H9 (cell line): ENCODE measurements at regions not wholly inside any gene's neighbourhood (a gene's known extent, or its start where the extent isn't known, plus 50 kb on each side); places are given as distances from the start of the nearest gene placed in this dataset.

Source experiments
- DNase-seq: peaks from one replicate; pipeline ENCODE4 v3.0.0-alpha.2; 2017
- H2AFZ ChIP-seq: one replicate; pipeline ENCODE4 v1.6.1; 2013; ENCODE audit warnings: mild to moderate bottlenecking, low read length, control low read depth, moderate library complexity
- H2AK5ac ChIP-seq: 2 replicates; pipeline ENCODE4 v1.6.1; 2013; ENCODE audit warnings: low read length, control low read depth, mixed read lengths; ENCODE audit not compliant: insufficient read length
- H2BK120ac ChIP-seq: one replicate; pipeline ENCODE4 v1.6.1; 2013; ENCODE audit warnings: low read depth, mild to moderate bottlenecking, low read length, control low read depth, inconsistent platforms; ENCODE audit not compliant: poor library complexity, severe bottlenecking
- H2BK12ac ChIP-seq: 2 replicates; pipeline ENCODE4 v1.6.1; 2013; ENCODE audit warnings: low read length, control low read depth, mixed read lengths, low read depth; ENCODE audit not compliant: insufficient read length
- H2BK15ac ChIP-seq: 2 replicates; pipeline ENCODE4 v1.6.1; 2013; ENCODE audit warnings: low read depth, low read length, control low read depth
- H2BK20ac ChIP-seq: one replicate; pipeline ENCODE4 v1.6.1; 2013; ENCODE audit warnings: low read depth, mild to moderate bottlenecking, low read length, control low read depth, inconsistent platforms; ENCODE audit not compliant: poor library complexity, severe bottlenecking
- H2BK5ac ChIP-seq: 2 replicates; pipeline ENCODE4 v1.6.1; 2013; ENCODE audit warnings: low read length, control low read depth, mixed read lengths; ENCODE audit not compliant: insufficient read length
- H3K14ac ChIP-seq: 2 replicates; pipeline ENCODE4 v1.6.1; 2013; ENCODE audit warnings: low read length, control low read depth; ENCODE audit not compliant: insufficient read depth
- H3K18ac ChIP-seq: 2 replicates; pipeline ENCODE4 v1.6.1; 2013; ENCODE audit warnings: low read depth, mild to moderate bottlenecking, mixed read lengths, low read length, control low read depth; ENCODE audit not compliant: insufficient read length
- H3K23ac ChIP-seq: 2 replicates; pipeline ENCODE4 v1.6.1; 2013; ENCODE audit warnings: low read length, control low read depth, mixed read lengths, low read depth; ENCODE audit not compliant: insufficient read length
- H3K23me2 ChIP-seq: 2 replicates; pipeline ENCODE4 v1.6.1; 2013; ENCODE audit warnings: low read depth, mild to moderate bottlenecking, mixed read lengths, low read length, control low read depth; ENCODE audit not compliant: insufficient read length, poor library complexity, severe bottlenecking
- H3K27ac ChIP-seq: 2 replicates; pipeline ENCODE4 v1.5.1; 2013; ENCODE audit warnings: low read length, control low read depth, mixed read lengths, low read depth; ENCODE audit not compliant: insufficient read length
- H3K27me3 ChIP-seq: 2 replicates; pipeline ENCODE4 v1.6.1; 2013; ENCODE audit warnings: low read length, control low read depth, inconsistent platforms; ENCODE audit not compliant: insufficient read depth
- H3K4ac ChIP-seq: 2 replicates; pipeline ENCODE4 v1.6.1; 2013; ENCODE audit warnings: low read depth, mild to moderate bottlenecking, control low read depth, inconsistent platforms, low read length, moderate library complexity
- H3K4me1 ChIP-seq: 2 replicates; pipeline ENCODE4 v1.6.1; 2013; ENCODE audit warnings: low read length, control low read depth, inconsistent platforms; ENCODE audit not compliant: insufficient read depth
- H3K4me2 ChIP-seq: 2 replicates; pipeline ENCODE4 v1.6.1; 2013; ENCODE audit warnings: low read length, control low read depth, mixed read lengths; ENCODE audit not compliant: insufficient read length, insufficient read depth
- H3K56ac ChIP-seq: 2 replicates; pipeline ENCODE4 v1.6.1; 2013; ENCODE audit warnings: low read depth, mild to moderate bottlenecking, mixed read lengths, low read length, control low read depth; ENCODE audit not compliant: insufficient read length
- H3K79me1 ChIP-seq: 2 replicates; pipeline ENCODE4 v1.6.1; 2013; ENCODE audit warnings: low read depth, mild to moderate bottlenecking, moderate library complexity, low read length, control low read depth, inconsistent platforms; ENCODE audit not compliant: insufficient read depth, poor library complexity, severe bottlenecking
- H3K79me2 ChIP-seq: 2 replicates; pipeline ENCODE4 v1.6.1; 2013; ENCODE audit warnings: low read length, control low read depth, inconsistent platforms; ENCODE audit not compliant: insufficient read depth
- H3K9ac ChIP-seq: 2 replicates; pipeline ENCODE4 v1.6.1; 2013; ENCODE audit warnings: low read length, control low read depth, mixed read lengths; ENCODE audit not compliant: insufficient read length; ENCODE audit errors: extremely low read depth
- H3K9me3 ChIP-seq: one replicate; pipeline ENCODE4 v1.6.1; 2013; ENCODE audit warnings: low read depth, low read length, inconsistent platforms; ENCODE audit not compliant: control insufficient read depth
- H3T11ph ChIP-seq: one replicate; pipeline ENCODE4 v1.6.1; 2013; ENCODE audit warnings: mild to moderate bottlenecking, low read length, control low read depth, inconsistent platforms
- H4K20me1 ChIP-seq: one replicate; pipeline ENCODE4 v1.6.1; 2013; ENCODE audit not compliant: control insufficient read depth, insufficient read length, insufficient read depth
- H4K5ac ChIP-seq: 2 replicates; pipeline ENCODE4 v1.6.1; 2013; ENCODE audit warnings: low read depth, mild to moderate bottlenecking, mixed read lengths, low read length, control low read depth; ENCODE audit not compliant: insufficient read length
- H4K8ac ChIP-seq: replicated peaks from 2 replicates; pipeline ENCODE4 v1.6.1; 2013; ENCODE audit warnings: low read length, control low read depth, mixed read lengths, low read depth; ENCODE audit not compliant: insufficient read length
- H4K91ac ChIP-seq: 2 replicates; pipeline ENCODE4 v1.6.1; 2013; ENCODE audit warnings: low read depth, mild to moderate bottlenecking, moderate library complexity, mixed read lengths, low read length, control low read depth; ENCODE audit not compliant: insufficient read length
- H3K27ac Mint-ChIP-seq, 3 experiments: 2 replicates in 2 of 3; 3 replicates in 1 of 3; pipeline ENCODE4 v1.8.0; 2020 to 2021; ENCODE audit warnings: mixed read lengths in 3 of 3, mild to moderate bottlenecking in 1 of 3, moderate library complexity in 1 of 3
- H3K27me3 Mint-ChIP-seq: 2 replicates; pipeline ENCODE4 v1.8.0; 2021; ENCODE audit warnings: low read depth, mild to moderate bottlenecking, moderate library complexity, mixed read lengths
- H3K36me3 Mint-ChIP-seq, 3 experiments: 2 replicates in 2 of 3; 3 replicates in 1 of 3; pipeline ENCODE4 v1.8.0; 2020 to 2021; ENCODE audit warnings: low read depth in 3 of 3, mixed read lengths in 3 of 3; ENCODE audit not compliant: insufficient read depth in 1 of 3
- H3K4me1 Mint-ChIP-seq, 2 experiments: 2 replicates each; pipeline ENCODE4 v1.8.0; 2020; ENCODE audit warnings: mixed read lengths in 2 of 2
- H3K4me3 Mint-ChIP-seq, 2 experiments: 2 replicates in 1 of 2; 3 replicates in 1 of 2; pipeline ENCODE4 v1.8.0; 2020 to 2021; ENCODE audit warnings: mild to moderate bottlenecking in 2 of 2, mixed read lengths in 2 of 2, moderate library complexity in 1 of 2
- H3K9me3 Mint-ChIP-seq, 2 experiments: 2 replicates in 1 of 2; 3 replicates in 1 of 2; pipeline ENCODE4 v1.8.0; 2020; ENCODE audit warnings: mild to moderate bottlenecking in 2 of 2, mixed read lengths in 2 of 2, moderate library complexity in 1 of 2
- CTCF ChIP-seq: fragments of 200-600 bp; sonication (generic); conservative IDR thresholded peaks from 3 replicates; pipeline ENCODE4 v1.8.0; 2021; ENCODE audit warnings: antibody characterized with exemption, mild to moderate bottlenecking
- WGBS: extraction: QIAGEN DNeasy Blood & Tissue Kit; methylation state at CpG from one replicate; pipeline ENCODE4 v1.1.7; 2013; ENCODE audit warnings: missing lambda C conversion rate, low lambda C conversion rate, mixed read lengths; ENCODE audit not compliant: insufficient read length; ENCODE audit errors: extremely low coverage; 5-methylcytosine and 5-hydroxymethylcytosine counted together

GRCh38 chr5:96147866-96148265 is 186.2 kb upstream of the ELL2 start:
- H3K4me3 Mint-ChIP-seq, result no peak overlapping the region
- H3K9me3 Mint-ChIP-seq, result no peaks in the 10 kb centered on the region
- no peak overlapping the region for H3K14ac ChIP-seq
- no peaks in the 10 kb centered on the region for H3K27me3 Mint-ChIP-seq
- H2BK20ac ChIP-seq, result no peak overlapping the region
- no peaks in the 10 kb centered on the region for H3K79me2 ChIP-seq
- H2AFZ ChIP-seq, result no peak overlapping the region
- H3K23ac ChIP-seq, result no peak overlapping the region
- H3K79me1 ChIP-seq, result no peaks in the 10 kb centered on the region
- no peak overlapping the region for H2BK15ac ChIP-seq
- peaks cover 43 to 49% of the 10 kb centered on the region in 2 experiments for H3K4me1 Mint-ChIP-seq
- no peak overlapping the region for H2BK5ac ChIP-seq
- H3K27ac ChIP-seq, result no peak overlapping the region
- H3K18ac ChIP-seq, result no peak overlapping the region
- no peak overlapping the region for H3K9ac ChIP-seq
- no peak overlapping the region for H3K27ac Mint-ChIP-seq
- no peak overlapping the region for H4K91ac ChIP-seq
- no peak overlapping the region for H2BK120ac ChIP-seq
- no peaks in the 10 kb centered on the region for H3K9me3 ChIP-seq
- no peak overlapping the region for H2AK5ac ChIP-seq
- WGBS, result no CpG with 5 or more reads among the region's 2 CpGs
- no peak overlapping the region for H3K56ac ChIP-seq
- no peaks in the 10 kb centered on the region for H4K20me1 ChIP-seq
- no peak overlapping the region for H3K4ac ChIP-seq
- no peaks in the 10 kb centered on the region for H3K23me2 ChIP-seq
- no peak overlapping the region for H3K4me2 ChIP-seq
- H4K5ac ChIP-seq, result no peak overlapping the region
- no peak for DNase-seq
- no peaks in the 10 kb centered on the region; a peak in 1 of 7 replicates for H3K36me3 Mint-ChIP-seq
- no peaks in the 10 kb centered on the region for H3K27me3 ChIP-seq
- no peak overlapping the region for H3T11ph ChIP-seq
- H3K4me1 ChIP-seq, result peaks cover 4% of the 10 kb centered on the region
- TF ChIP-seq CTCF, result no peak
- no peak overlapping the region for H4K8ac ChIP-seq
- H2BK12ac ChIP-seq, result no peak overlapping the region
